GM13976 (cell line): ENCODE measurements at regions not wholly inside any gene's neighbourhood (a gene's known extent, or its start where the extent isn't known, plus 50 kb on each side); places are given as distances from the start of the nearest gene placed in this dataset.
"Not testable (repeated sequence)": the region's sequence is repeated elsewhere in the genome, so short reads cannot be mapped to it uniquely, and the experiment has no call there.

Experiments used
- DNase-seq: peaks from one replicate; pipeline ENCODE4 v3.0.0; 2012; ENCODE audit warnings: low spot score
- CTCF ChIP-seq: IDR thresholded peaks from 2 replicates; pipeline ENCODE4 v1.5.1; 2012; ENCODE audit warnings: borderline replicate concordance, mild to moderate bottlenecking; ENCODE audit not compliant: insufficient read depth; ENCODE audit errors: extremely low read depth, missing control alignments, control extremely low read depth
- in situ Hi-C: fragments of 300-500 bp; cut with MboI; formaldehyde crosslinking; loops from one replicate; pipeline ENCODE4 v1.12.0; 2022; ENCODE audit warnings: low sequenced_read_pairs, mixed read lengths, inconsistent platforms; ENCODE audit not compliant: unreplicated experiment

GRCh38 chr10:21463436-21463835 is 62.0 kb downstream of the SKIDA1 start:
- no peak for DNase-seq
- in situ Hi-C loops, result no loop called here
- no peak for TF ChIP-seq CTCF

- in situ Hi-C loops, result no loop called here
- no peak for DNase-seq
- TF ChIP-seq CTCF, result no peak
These were observed 67.2 kb downstream of the SKIDA1 start for GRCh38 chr10:21458126-21458871.

- TF ChIP-seq CTCF, result no peak
- no peak for DNase-seq
- in situ Hi-C loops, result no loop called here
These were observed 69.3 kb downstream of the SKIDA1 start for GRCh38 chr10:21456160-21456559.

- TF ChIP-seq CTCF, result no peak
- in situ Hi-C loops, result no loop called here
- no peak for DNase-seq
These were observed 73.3 kb downstream of the SKIDA1 start for GRCh38 chr10:21452203-21452602.

GRCh38 chr10:21449288-21449966 is 76.1 kb downstream of the SKIDA1 start:
- in situ Hi-C loops, result no loop called here
- DNase-seq, result peak; percentile 32
- TF ChIP-seq CTCF, result no peak

- no peak for DNase-seq
- in situ Hi-C loops, result no loop called here
- TF ChIP-seq CTCF, result no peak
These were observed 80.3 kb downstream of the SKIDA1 start for GRCh38 chr10:21445163-21445562.

- no peak for TF ChIP-seq CTCF
These were observed 83.9 kb downstream of the SKIDA1 start for GRCh38 chr10:21441625-21442024.

GRCh38 chr10:21438914-21439313 is 86.6 kb downstream of the SKIDA1 start:
- DNase-seq, result not testable (repeated sequence)

More at GRCh38 chr10:21441625-21442024, 83.9 kb downstream of the SKIDA1 start:
- in situ Hi-C loops, result no loop called here
- DNase-seq, result no peak

More at GRCh38 chr10:21438914-21439313, 86.6 kb downstream of the SKIDA1 start:
- in situ Hi-C loops, result not testable (repeated sequence)
